GM21390 (cell line): ENCODE measurements at regions not wholly inside any gene's neighbourhood (a gene's known extent, or its start where the extent isn't known, plus 50 kb on each side); places are given as distances from the start of the nearest gene placed in this dataset.
"Not testable (repeated sequence)": the region's sequence is repeated elsewhere in the genome, so short reads cannot be mapped to it uniquely, and the experiment has no call there.

ENCODE experiments used
- ATAC-seq: cut with Tn5 transposase; IDR thresholded peaks from one replicate; pipeline ENCODE4 v1.9.1; 2021; ENCODE audit not compliant: unreplicated experiment

DNA sequence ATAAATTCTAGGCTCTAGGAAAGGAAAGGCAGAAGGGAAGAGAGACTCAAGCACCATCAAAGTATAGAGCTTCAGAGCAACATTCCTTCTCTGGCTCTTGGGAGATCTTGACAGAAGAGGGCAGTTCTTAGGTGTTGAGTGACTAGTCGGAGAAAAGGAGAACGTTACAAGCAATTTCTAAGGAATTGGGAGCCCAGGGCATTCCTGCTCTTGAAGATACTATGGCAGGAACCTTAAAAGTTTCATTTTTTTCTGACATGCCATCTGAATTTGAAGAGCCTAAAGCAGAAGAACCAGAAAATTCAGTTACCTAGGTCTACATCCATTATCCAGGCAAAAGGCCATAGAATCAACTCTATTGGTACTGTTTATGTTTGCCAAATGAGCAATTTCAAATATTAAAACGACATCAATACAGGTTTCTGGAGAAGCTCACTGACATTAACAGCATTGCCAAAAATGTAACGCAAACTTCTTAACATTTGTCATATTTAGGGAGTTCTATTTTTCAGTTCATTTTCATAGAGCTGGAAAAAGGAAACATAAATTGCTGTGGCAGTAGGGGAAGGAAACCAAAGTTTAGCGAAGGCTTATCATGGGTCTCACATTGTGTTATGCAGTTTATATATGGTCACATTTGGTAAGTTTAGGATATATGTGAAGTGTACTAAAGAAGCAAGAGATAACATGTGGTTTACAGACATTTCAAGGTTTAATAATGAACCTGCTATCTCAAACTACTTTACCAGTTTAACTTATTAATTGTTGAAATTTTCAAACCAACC, 210.1 kb upstream of the NRIP1 start:
- ATAC-seq, result no peak

GRCh38 chr21:15275615-15276235, 210.9 kb upstream of the NRIP1 start:
- ATAC-seq, result no peak

GRCh38 chr21:15276243-15276642, 211.4 kb upstream of the NRIP1 start:
- ATAC-seq, result no peak

GRCh38 chr21:15277466-15277865, 212.7 kb upstream of the NRIP1 start:
- no peak for ATAC-seq

GRCh38 chr21:15278279-15278678, 213.5 kb upstream of the NRIP1 start:
- ATAC-seq, result no peak

GRCh38 chr21:15278851-15279250, 214.1 kb upstream of the NRIP1 start:
- ATAC-seq, result no peak

- ATAC-seq, result no peak
These were observed 214.7 kb upstream of the NRIP1 start for GRCh38 chr21:15279482-15279881.

GRCh38 chr21:15281714-15282113, 216.9 kb upstream of the NRIP1 start:
- no peak for ATAC-seq

GRCh38 chr21:15282665-15283064, 217.9 kb upstream of the NRIP1 start:
- no peak for ATAC-seq

GRCh38 chr21:15283138-15283537, 218.3 kb upstream of the NRIP1 start:
- no peak for ATAC-seq

DNA sequence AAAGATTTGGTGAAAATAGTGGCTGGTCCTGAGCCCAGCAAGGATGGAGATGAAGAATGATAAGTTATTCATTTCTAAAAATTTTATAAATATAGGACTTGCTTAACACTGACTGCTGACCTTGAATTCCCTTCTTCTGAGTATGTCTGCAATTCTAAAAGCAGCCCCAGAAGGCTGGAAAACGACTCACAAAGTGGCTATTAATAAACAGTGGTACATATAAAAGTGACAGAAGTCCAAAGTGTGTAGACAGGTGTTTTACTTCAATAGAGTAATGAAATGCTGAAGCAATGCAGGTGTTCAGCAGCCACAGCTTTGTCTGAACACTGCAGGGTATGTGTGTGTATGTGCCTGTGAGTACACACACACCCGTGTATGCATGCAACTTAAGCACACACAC, 219.0 kb upstream of the NRIP1 start:
- ATAC-seq, result no peak

DNA sequence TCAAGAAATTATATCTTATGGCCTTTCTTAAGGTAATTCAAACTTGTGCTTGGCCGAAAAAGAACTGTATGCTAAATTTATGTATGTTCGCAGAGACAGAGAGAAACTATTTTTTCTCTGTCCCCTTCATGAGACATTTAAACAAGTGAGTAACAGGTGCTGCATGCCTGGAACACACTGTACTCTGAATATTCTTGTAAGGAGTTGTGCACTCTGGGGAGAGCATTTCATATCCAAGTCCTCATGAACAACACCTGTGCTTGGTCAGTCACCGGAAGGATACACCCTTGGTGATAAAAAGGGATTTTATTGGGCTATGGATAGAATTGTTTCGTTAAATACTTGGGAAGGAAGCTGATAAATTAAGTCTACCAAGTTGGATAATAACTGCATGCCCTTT, 220.8 kb upstream of the NRIP1 start:
- ATAC-seq, result no peak

DNA sequence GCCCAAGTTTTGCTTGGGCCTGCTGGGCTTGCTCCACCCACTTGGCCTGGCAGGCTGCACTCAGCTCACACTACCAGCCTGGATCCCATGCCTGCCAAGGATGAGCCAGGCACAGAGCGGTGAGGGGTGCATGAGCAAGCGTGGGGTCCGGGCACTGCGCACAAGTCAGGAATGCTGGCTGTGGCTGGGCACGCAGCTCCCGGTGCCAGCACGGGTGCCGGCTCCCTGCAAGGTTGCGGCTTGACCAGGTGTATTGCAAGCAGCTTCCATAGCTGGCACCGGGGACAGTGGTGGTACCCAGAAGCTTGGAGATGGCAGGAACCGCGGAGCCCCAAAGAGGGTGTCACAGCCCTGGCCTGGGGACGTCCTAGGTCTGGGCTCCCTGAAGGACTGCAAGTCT, 224.4 kb upstream of the NRIP1 start:
- ATAC-seq, result no peak

GRCh38 chr21:15289896-15290841, 225.4 kb upstream of the NRIP1 start:
- no peak for ATAC-seq

DNA sequence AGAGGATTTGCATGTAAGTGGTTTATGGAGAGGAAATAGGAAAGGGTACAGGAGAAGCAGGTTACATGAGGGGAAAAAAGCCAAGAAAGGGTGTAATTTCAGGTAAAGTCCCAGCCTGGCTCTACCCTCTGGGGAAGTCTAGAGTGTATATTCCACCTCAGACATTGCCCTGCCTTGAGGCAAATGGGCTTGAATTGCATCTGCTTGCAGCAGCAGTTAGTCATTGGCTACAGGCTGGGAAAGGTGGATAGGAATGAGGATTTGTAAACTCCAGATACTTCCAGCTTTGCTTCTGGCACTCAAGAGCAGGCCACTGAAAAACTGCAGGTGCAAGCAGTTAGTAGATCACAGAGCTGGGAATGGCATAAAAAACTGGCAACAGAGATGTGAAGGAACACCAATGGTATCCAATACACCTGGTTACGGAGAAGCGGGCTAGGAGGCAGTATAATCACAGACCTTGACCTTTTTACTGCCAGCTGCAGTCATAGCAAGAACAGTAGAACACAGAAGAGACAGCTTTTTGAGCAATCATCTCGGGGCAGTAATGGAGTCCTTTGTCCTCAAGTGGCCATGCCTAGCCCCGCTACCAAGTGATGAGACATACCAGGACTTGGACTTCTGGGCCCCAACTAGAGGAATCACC, 226.9 kb upstream of the NRIP1 start:
- ATAC-seq, result no peak

DNA sequence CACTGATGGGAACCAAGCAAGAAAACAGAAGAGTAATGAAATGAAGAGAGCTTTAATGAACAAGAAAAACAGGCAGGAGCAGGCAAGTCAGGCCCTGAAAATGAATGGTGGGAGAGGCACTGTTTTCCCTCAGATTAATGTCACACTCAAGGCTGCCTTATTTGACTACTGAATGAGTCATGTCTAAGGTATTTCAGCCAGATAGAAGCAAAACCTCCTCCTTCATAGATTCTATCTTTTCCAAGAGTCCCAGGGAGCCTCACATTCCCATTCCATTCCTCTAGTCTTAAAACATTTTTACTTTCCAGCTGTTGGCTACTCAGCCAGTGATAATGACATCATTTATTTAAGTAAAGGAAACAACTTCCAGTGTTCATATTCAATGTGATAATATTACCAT, 228.4 kb upstream of the NRIP1 start:
- ATAC-seq, result no peak

- ATAC-seq, result no peak
These were observed 231.1 kb upstream of the NRIP1 start for GRCh38 chr21:15295875-15296274.

DNA sequence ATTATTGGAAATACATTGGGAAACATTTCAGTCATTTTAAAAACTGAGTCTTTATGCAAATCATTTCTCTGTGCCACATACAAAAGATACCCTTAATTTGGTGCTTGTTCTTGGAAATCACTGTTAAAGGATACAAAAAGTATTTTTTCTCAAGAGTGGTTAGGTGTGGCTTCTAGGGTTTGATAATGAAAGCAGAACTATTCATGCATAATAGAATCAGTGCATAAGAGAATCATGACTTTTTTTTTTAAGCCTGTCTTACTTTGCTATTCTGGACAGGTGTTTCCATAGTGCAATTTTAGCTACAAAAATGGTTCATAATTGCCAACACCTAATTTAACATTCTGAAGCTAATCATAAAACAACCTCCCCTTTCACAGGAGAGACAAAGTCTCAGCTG, 233.0 kb upstream of the NRIP1 start:
- ATAC-seq, result no peak

DNA sequence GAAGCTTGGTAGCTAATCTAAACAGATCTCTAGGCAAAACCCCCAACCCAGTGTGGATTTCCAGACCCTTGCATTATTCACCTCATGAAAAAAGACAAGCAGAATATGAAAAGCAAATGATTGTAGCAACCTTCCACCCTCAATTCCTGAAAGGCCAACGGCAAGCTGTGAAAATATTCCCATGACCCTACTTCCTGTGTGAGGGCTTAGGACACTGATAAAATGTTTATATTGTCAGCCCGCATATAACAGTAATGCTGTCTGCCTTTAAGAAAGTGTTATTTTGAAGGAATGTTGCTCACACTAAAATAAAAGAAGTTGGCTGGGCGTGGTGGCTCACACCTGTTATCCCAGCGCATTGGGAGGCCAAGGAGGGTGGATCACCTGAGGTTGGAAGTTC, 233.5 kb upstream of the NRIP1 start:
- no peak for ATAC-seq

DNA sequence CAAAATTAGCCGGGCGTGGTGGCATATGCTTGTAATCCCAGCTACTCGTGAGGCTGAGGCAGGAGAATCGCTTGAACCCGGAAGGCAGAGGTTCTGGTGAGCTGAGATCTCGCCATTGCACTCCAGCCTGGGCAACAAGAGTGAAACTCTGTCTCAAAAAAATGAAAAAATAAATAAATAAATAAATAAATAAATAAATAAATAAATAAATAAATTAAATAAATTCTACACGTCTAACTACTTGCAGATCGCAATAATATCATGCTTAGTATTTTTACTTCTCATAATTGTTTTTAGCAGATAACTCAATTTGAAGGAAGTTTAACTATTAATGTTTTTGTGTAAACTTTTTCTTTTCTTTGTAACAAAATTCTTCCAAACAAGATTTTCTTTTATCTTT, 234.0 kb upstream of the NRIP1 start:
- not testable (repeated sequence) for ATAC-seq

DNA sequence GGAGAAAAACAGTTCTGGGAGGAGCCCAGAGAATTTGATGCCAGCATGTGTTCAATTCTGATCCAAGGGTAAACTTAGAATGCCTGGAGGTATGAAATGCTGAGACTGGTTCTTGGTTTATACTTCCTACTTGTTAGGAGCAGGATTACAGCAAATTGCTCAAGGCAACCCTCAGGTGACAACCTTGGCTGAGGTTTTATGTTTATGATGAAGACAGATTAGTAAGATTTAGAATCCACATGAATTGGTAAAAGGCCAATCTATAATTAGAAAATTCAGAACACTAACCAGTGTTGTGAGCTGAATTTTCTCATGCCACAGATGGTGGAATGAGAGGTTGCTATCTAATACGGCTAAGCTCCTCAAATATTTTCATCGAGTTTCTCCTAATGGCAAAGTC, 235.3 kb upstream of the NRIP1 start:
- no peak for ATAC-seq
